Epidermal melanocyte (primary cell): ENCODE measurements at regions not wholly inside any gene's neighbourhood (a gene's known extent, or its start where the extent isn't known, plus 50 kb on each side); places are given as distances from the start of the nearest gene placed in this dataset.

Experiments
- DNase-seq: peaks from one replicate; pipeline ENCODE4 v3.0.0; 2011; ENCODE audit warnings: low spot score; ENCODE audit not compliant: insufficient read length

- no peak for DNase-seq
These were observed 235.3 kb downstream of the ARRDC4 start for GRCh38 chr15:98195796-98196195.

DNA sequence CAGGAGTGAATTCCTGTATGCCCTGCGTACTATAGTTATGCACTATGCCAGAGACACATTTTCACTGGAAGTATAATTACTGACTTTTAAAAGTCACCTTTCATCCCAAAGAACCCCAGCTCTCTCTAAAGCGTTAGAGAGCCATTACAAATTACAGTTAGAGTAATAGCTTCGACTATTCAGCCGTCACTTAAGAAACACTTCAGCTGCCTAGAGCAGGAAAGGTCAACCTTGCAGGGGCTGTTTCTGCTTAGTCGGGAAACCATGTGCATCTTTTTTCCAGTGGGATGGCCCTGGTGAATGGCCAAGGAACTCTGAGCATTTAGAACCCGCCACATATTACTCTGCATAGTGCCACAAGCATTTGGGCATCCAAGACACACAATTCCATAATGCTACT is 235.9 kb downstream of the ARRDC4 start:
- no peak for DNase-seq

GRCh38 chr15:98202256-98202655 is 241.8 kb downstream of the ARRDC4 start:
- no peak for DNase-seq

DNA sequence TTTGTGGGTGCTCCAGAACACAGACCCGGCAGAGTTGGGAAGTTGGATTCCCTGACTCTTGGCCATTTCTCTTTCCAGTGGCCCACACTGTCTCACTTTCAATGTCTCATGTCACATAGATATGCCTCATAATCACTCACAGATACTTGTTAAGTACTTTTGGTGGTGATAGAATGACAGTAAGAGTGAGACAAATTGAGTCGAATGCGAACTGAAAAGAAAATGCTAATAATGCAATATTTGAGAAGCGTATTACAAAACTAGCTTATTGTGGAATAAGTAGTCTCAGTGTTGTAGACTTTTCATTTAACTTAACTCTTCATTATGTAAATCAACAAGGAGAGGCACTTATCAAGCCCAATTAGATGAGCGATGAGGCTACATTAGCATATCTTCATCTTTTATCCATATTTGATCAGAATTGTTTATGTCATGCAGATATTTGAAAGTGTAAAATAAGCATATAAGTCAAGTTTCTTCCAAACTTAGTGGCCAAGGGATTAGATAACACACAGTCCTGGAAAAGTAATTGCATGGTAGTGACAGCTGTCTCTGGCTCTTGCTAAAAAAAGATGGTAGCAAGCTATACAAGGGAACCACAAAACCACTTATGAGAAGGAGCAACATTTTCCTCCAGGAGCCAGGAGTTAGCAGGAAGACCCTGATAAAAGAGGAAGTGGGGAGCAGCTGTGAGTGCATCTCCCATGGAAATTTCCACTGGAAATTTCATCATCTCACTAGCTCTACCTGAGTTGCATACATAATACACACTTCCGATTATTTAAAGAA is 243.6 kb downstream of the ARRDC4 start:
- DNase-seq, result no peak

DNA sequence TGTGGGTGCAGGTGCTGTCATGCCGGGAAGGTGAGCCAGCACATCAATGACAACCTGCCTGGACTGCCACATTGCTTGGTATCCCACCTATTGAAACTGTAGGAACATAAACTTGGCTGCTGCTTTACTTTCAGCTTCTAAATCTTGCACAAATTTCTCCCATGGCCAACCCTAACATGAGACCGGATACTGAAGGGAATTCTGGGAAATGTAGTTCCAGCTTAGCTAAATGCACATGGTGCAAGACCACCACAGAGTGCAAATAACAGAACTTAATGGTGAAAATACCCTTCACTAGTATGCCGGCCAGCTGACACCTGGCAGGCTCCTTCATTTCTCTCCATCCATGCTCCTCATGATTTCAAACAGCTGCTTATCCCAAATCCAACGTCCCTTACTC is 247.4 kb downstream of the ARRDC4 start:
- no peak for DNase-seq

GRCh38 chr15:98213346-98213979 is 253.0 kb downstream of the ARRDC4 start:
- DNase-seq, result no peak

GRCh38 chr15:98216166-98216565 is 255.7 kb downstream of the ARRDC4 start:
- DNase-seq, result no peak

DNA sequence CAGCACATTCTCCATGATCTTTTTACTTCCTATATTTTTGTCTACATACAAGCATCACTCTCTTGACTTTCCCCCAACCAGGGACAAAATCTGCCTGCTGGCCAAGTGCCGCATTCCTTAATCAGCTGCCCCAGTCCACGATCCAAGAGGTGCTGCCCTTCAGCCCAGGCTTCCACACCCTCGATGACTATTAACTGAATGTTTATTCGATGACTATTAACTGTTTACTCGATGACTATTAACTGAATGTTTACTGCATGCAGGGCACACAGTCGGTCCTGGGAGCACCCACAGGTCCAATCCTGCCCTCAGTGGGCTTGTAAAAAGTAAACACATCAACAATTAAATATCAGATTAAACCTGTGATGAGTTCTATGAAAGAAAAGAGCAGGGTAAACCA is 256.9 kb downstream of the ARRDC4 start:
- no peak for DNase-seq

- no peak for DNase-seq
These were observed 260.6 kb downstream of the ARRDC4 start for GRCh38 chr15:98221144-98221543.

- DNase-seq, result no peak
These were observed 261.1 kb downstream of the ARRDC4 start for GRCh38 chr15:98221577-98221976.

DNA sequence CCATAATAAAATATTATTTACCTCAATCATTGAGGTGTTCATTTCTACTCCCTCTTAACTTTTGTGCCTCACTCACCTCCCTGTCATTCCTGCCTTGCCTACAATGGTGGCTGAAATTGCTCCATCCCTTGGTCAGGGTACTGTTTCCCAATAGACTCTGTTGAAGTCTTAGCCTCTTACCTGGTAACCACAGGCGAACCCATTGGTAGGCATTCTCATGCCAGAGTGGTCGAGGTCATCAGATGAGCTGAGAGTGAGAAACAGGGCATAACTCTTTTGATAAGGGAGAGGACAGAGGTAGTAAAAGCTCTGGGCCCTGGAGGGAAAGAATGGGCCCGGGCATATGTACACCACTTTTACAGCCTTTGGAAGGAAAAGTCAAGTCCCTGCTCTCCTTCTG is 265.6 kb downstream of the ARRDC4 start:
- no peak for DNase-seq

GRCh38 chr15:98226578-98226977 is 266.1 kb downstream of the ARRDC4 start:
- DNase-seq, result no peak

DNA sequence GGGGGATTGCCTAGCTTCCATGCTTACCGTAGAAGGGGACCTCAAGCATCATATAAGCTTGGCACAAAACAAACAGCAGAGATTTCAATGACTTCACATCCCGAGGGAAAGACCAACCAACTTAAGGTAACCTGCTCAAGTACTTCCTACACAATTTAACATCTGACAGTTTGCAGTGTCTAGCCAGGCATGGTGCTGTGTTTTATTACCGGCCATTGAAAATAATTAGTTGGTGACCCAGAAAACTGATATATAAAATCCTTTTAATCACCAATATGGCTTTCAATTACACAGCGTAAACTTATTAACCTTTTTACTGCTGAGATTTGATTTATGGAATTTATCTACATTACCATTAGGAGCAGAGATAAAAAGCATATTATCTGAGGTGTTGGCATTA is 268.3 kb downstream of the ARRDC4 start:
- DNase-seq, result no peak

GRCh38 chr15:98230975-98231374 is 270.5 kb downstream of the ARRDC4 start:
- DNase-seq, result no peak

DNA sequence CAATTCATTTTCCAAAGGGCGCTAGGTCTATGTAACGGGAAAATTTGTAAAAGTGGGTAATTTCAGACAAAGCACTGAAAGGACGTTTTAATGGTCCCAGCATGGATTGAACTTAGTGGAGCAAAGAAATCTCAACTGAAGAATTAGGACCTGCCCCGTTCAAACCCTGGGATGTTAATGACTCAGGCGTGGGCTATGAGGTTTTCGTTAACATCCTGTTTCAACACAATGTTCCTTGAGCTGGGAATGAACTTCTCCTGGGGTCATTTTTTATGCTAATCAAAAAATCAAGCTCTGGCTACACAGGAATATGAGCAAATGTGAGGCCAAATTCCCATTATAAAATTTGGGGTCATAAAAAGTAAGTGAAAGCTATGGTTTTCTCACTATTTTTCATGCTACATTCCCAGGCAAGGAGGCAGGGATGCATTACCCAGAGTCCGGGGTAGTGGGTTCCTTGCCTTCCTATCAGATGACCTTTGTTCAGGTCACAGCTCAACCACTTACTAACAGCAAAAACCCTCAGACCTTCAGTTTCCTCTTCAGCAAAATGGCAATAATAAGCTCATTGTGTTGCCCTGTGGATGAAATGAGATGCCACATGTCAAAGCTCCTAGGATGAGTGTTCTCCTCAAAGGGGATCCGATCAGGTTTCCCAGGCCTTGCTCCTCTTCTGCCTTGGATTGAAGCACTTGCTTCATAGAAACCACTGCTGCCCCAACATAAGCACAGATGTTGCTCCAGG is 271.4 kb downstream of the ARRDC4 start:
- no peak for DNase-seq

DNA sequence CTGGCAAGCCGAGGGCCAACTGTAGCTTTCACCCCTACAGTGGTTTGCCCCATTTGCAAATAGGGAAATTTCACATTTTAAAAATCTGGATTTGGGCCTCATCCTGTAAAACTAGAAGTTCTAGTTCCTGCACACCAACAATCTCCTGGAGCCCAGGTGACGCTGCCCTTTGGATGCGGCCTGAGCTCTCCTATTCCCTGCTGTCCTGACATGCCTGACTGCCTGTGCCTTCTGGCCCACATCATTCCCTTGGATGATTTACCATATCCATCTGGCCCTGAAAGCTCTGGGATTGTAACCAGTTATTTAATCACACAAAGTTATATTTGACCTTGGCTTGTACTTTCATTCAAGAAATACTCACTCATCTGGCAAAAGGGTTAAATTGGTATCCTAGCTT is 272.3 kb downstream of the ARRDC4 start:
- DNase-seq, result no peak

GRCh38 chr15:98233873-98234272 is 273.4 kb downstream of the ARRDC4 start:
- no peak for DNase-seq

DNA sequence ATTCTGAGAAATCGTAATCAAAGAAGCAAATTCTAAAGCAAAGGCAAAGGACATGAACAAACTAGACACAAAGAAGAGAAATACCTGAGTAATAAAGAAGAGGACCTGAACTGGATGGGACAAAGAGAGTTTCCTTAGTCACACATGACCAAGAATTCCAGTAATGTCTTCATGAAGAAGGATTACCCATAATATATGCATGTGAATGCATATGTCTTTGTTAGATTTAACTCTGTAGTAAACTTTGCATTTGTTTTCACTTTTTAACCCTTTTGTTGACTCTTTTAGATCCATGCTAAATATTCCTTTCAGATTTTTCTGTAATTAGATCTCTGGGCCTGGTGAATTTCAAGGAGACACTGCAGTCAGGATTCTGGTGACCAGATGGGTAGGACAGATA is 279.8 kb downstream of the ARRDC4 start:
- DNase-seq, result no peak

DNA sequence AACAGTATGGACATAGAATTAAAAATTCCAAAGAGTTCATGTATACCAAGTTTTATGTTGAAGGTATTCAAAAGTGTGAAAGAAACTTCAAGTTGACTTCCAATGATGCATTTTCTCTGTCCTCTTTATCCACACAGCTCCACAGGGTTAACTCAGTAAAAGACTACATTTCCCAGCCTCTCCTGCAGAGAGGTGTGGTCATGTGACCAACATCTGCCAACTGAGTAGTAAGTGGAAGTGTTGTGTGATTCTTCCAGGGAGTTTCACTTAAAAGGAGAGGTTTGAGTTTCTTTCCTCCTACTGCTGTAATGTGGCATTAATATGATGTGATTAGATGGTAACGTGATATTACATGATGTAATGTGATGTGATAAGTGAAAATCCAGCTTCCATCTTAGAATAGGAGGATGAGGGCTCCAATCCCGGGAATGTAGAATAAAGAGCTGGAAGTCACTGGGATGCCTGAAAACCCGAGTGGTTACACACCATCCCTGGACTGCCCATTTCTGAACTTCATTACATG is 280.6 kb downstream of the ARRDC4 start:
- DNase-seq, result no peak

GRCh38 chr15:98257290-98257689 is 296.8 kb downstream of the ARRDC4 start:
- no peak for DNase-seq

DNA sequence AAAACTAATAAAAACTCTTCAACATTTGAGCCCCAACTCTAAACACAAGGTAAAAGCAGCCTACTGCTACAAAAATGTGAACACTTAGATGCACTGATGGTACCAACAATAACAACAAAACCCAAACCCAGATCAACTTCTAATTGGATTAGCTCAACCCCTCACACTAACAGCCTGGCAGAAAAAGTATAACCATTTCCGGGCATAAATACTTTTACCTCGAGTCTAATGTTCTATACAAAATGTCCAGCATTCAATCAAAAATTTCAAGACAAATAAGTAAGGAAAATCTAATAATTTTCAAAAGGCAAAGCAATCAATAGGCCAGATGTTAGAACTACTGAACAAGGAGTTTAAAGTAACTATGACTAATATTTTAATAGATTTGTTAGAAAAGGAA is 303.3 kb downstream of the ARRDC4 start:
- DNase-seq, result no peak

GRCh38 chr15:98266295-98266694 is 305.8 kb downstream of the ARRDC4 start:
- no peak for DNase-seq
